Activated B cell treated with CpG ODN at 0.5 μM for 24 hours (primary cell): ENCODE measurements at regions not wholly inside any gene's neighbourhood (a gene's known extent, or its start where the extent isn't known, plus 50 kb on each side); places are given as distances from the start of the nearest gene placed in this dataset.

ENCODE experiments used
- ATAC-seq: fragments of 200-7000 bp; cut with Tn5 transposase; one replicate; pipeline ENCODE4 v1.10.0; 2021; ENCODE audit warnings: low read depth, mild to moderate bottlenecking, moderate library complexity
- CTCF ChIA-PET: fragments of 350-600 bp; sonication (Branson Sonifier 250); formaldehyde crosslinking; loops from one replicate; lab custom pipeline; 2021; ENCODE audit warnings: antibody characterized with exemption; lab: Charles Lee
- POLR2A ChIA-PET: fragments of 350-600 bp; sonication (Branson Sonifier 250); formaldehyde crosslinking; loops from one replicate; lab custom pipeline; 2021; ENCODE audit warnings: antibody characterized with exemption; lab: Charles Lee
- DNase-seq: peaks from one replicate; pipeline ENCODE4 v3.0.0; 2022
- H3K27ac Mint-ChIP-seq: one replicate; pipeline ENCODE4 v1.8.0; 2020; ENCODE audit warnings: mixed read lengths
- H3K27me3 Mint-ChIP-seq: one replicate; pipeline ENCODE4 v1.8.0; 2021; ENCODE audit warnings: mixed read lengths
- H3K36me3 Mint-ChIP-seq: one replicate; pipeline ENCODE4 v1.8.0; 2021; ENCODE audit warnings: low read depth, mixed read lengths
- H3K4me1 Mint-ChIP-seq: one replicate; pipeline ENCODE4 v1.8.0; 2021; ENCODE audit warnings: mixed read lengths
- H3K4me3 Mint-ChIP-seq: one replicate; pipeline ENCODE4 v1.8.0; 2020; ENCODE audit warnings: mild to moderate bottlenecking, mixed read lengths
- H3K9me3 Mint-ChIP-seq: one replicate; pipeline ENCODE4 v1.8.0; 2020; ENCODE audit warnings: mixed read lengths
- CTCF ChIP-seq: fragments of 200-600 bp; IDR thresholded peaks from one replicate; pipeline ENCODE4 v1.8.0; 2022; ENCODE audit warnings: antibody characterized with exemption, mild to moderate bottlenecking
- intact Hi-C: fragments of 100-400 bp; cut with micrococcal nuclease; formaldehyde crosslinking; loops from one replicate; pipeline ENCODE4 v1.15.1; 2024

GRCh38 chr6:104472021-104472901, 387.5 kb downstream of the HACE1 start:
- Mint-ChIP-seq H3K9me3 (no peaks in the 10 kb centered on the region), H3K36me3 (no peaks in the 10 kb centered on the region), H3K4me1 (no peaks in the 10 kb centered on the region), H3K4me3 (no peak overlapping the region), H3K27ac (no peak overlapping the region), H3K27me3 (no peaks in the 10 kb centered on the region)
- TF ChIP-seq CTCF: no peak
- DNase-seq (no peak), ATAC-seq (no peak)
- POLR2A ChIA-PET: no interaction called here
- intact Hi-C loops: no loop called here
- CTCF ChIA-PET: no interaction called here

GRCh38 chr6:104466306-104466705, 393.4 kb downstream of the HACE1 start:
- DNase-seq (no peak), ATAC-seq (no peak)
- Mint-ChIP-seq H3K27ac (no peak overlapping the region), H3K27me3 (no peaks in the 10 kb centered on the region), H3K4me1 (no peaks in the 10 kb centered on the region), H3K36me3 (no peaks in the 10 kb centered on the region), H3K9me3 (no peaks in the 10 kb centered on the region), H3K4me3 (no peak overlapping the region)
- no peak for TF ChIP-seq CTCF
- CTCF ChIA-PET: no interaction called here
- POLR2A ChIA-PET: no interaction called here
- intact Hi-C loops: no loop called here

GRCh38 chr6:104462811-104463599, 396.7 kb downstream of the HACE1 start:
- DNase-seq (no peak), ATAC-seq (no peak)
- Mint-ChIP-seq H3K27ac (no peak overlapping the region), H3K4me1 (no peaks in the 10 kb centered on the region), H3K9me3 (no peaks in the 10 kb centered on the region), H3K4me3 (no peak overlapping the region), H3K36me3 (no peaks in the 10 kb centered on the region), H3K27me3 (no peaks in the 10 kb centered on the region)
- TF ChIP-seq CTCF: no peak
- ChIA-PET CTCF (no interaction called here), POLR2A (no interaction called here)
- intact Hi-C loops: no loop called here

GRCh38 chr6:104460738-104461483, 398.8 kb downstream of the HACE1 start:
- Mint-ChIP-seq H3K9me3 (no peaks in the 10 kb centered on the region), H3K27ac (no peak overlapping the region), H3K4me1 (no peaks in the 10 kb centered on the region), H3K4me3 (no peak overlapping the region), H3K36me3 (no peaks in the 10 kb centered on the region), H3K27me3 (no peaks in the 10 kb centered on the region)
- CTCF ChIA-PET: no interaction called here
- POLR2A ChIA-PET: no interaction called here
- ATAC-seq (no peak), DNase-seq (no peak)
- intact Hi-C loops: no loop called here
- no peak for TF ChIP-seq CTCF

- Mint-ChIP-seq H3K27ac (no peak overlapping the region), H3K27me3 (no peaks in the 10 kb centered on the region), H3K4me1 (no peaks in the 10 kb centered on the region), H3K4me3 (no peak overlapping the region), H3K9me3 (no peaks in the 10 kb centered on the region), H3K36me3 (no peaks in the 10 kb centered on the region)
- ChIA-PET CTCF (no interaction called here), POLR2A (no interaction called here)
- intact Hi-C loops: no loop called here
- ATAC-seq (no peak), DNase-seq (no peak)
- TF ChIP-seq CTCF: no peak
These were observed 400.2 kb downstream of the HACE1 start for GRCh38 chr6:104459543-104459942.
